NCI-H128 (cell line): ENCODE measurements at regions not wholly inside any gene's neighbourhood (a gene's known extent, or its start where the extent isn't known, plus 50 kb on each side); places are given as distances from the start of the nearest gene placed in this dataset.

Experiments
- DNase-seq: peaks from one replicate; lab custom pipeline; 2025; ENCODE audit not compliant: unreplicated experiment; lab: John Stamatoyannopoulos, UW

- DNase-seq: no peak
Observed at GRCh38 chr10:78800535-78801320, 268.0 kb upstream of the ZMIZ1 start.

- no peak for DNase-seq
Observed at GRCh38 chr10:78802431-78802830, 266.3 kb upstream of the ZMIZ1 start.

GRCh38 chr10:78802866-78803265 lies 265.9 kb upstream of the ZMIZ1 start:
- no peak for DNase-seq

GRCh38 chr10:78803710-78804109 lies 265.1 kb upstream of the ZMIZ1 start:
- no peak for DNase-seq

- no peak for DNase-seq
Observed at GRCh38 chr10:78804411-78805032, 264.2 kb upstream of the ZMIZ1 start.

- no peak for DNase-seq
Observed at GRCh38 chr10:78805176-78805575, 263.6 kb upstream of the ZMIZ1 start.

- no peak for DNase-seq
Observed at GRCh38 chr10:78806681-78807221, 262.0 kb upstream of the ZMIZ1 start.

GRCh38 chr10:78807504-78808203 lies 261.1 kb upstream of the ZMIZ1 start:
- DNase-seq: no peak

GRCh38 chr10:78808286-78808685 lies 260.5 kb upstream of the ZMIZ1 start:
- DNase-seq: no peak

GRCh38 chr10:78808736-78809367 lies 259.9 kb upstream of the ZMIZ1 start:
- DNase-seq: no peak

- DNase-seq: no peak
Observed at GRCh38 chr10:78811174-78811573, 257.6 kb upstream of the ZMIZ1 start.

GRCh38 chr10:78812571-78813318 lies 256.0 kb upstream of the ZMIZ1 start:
- DNase-seq: no peak

- DNase-seq: no peak
Observed at GRCh38 chr10:78813526-78813925, 255.2 kb upstream of the ZMIZ1 start.

- DNase-seq: no peak
Observed at GRCh38 chr10:78813998-78814399, 254.8 kb upstream of the ZMIZ1 start.

GRCh38 chr10:78814407-78814806 lies 254.4 kb upstream of the ZMIZ1 start:
- DNase-seq: no peak

GRCh38 chr10:78815702-78816334 lies 252.9 kb upstream of the ZMIZ1 start:
- DNase-seq: no peak

- DNase-seq: no peak
Observed at GRCh38 chr10:78817361-78817760, 251.4 kb upstream of the ZMIZ1 start.

- DNase-seq: no peak
Observed at GRCh38 chr10:78817804-78818203, 251.0 kb upstream of the ZMIZ1 start.

- no peak for DNase-seq
Observed at GRCh38 chr10:78819361-78820006, 249.3 kb upstream of the ZMIZ1 start.

GRCh38 chr10:78820007-78820362 lies 248.8 kb upstream of the ZMIZ1 start:
- DNase-seq: no peak
